Bronchial epithelial cell (primary cell): ENCODE measurements at regions not wholly inside any gene's neighbourhood (a gene's known extent, or its start where the extent isn't known, plus 50 kb on each side); places are given as distances from the start of the nearest gene placed in this dataset.

Source experiments
- DNase-seq: peaks from one replicate; pipeline ENCODE4 v3.0.0-alpha.2; 2010; ENCODE audit warnings: low read depth
- FAIRE-seq: peaks from 2 replicates; lab custom pipeline; 2011; peaks lifted over from hg19 to GRCh38; lab: Jason Lieb, UNC
- H3K27me3 ChIP-seq: 2 replicates; pipeline ENCODE4 v1.5.1; 2011; ENCODE audit warnings: low read length; ENCODE audit not compliant: control insufficient read depth, insufficient read depth
- H3K36me3 ChIP-seq: 2 replicates; pipeline ENCODE4 v1.5.1; 2011; ENCODE audit warnings: low read length; ENCODE audit not compliant: control insufficient read depth, insufficient read depth
- H3K4me3 ChIP-seq: 2 replicates; pipeline ENCODE4 v1.5.1; 2011; ENCODE audit warnings: mild to moderate bottlenecking, low read depth, low read length, control low read depth
- TF ChIP-seq, protein P1 (sequence below): IDR thresholded peaks from 2 replicates; pipeline ENCODE4 v1.5.1; 2011; ENCODE audit warnings: mild to moderate bottlenecking, moderate library complexity, low read length, control low read depth, inconsistent platforms; ENCODE audit not compliant: insufficient read depth, severe bottlenecking

DNA sequence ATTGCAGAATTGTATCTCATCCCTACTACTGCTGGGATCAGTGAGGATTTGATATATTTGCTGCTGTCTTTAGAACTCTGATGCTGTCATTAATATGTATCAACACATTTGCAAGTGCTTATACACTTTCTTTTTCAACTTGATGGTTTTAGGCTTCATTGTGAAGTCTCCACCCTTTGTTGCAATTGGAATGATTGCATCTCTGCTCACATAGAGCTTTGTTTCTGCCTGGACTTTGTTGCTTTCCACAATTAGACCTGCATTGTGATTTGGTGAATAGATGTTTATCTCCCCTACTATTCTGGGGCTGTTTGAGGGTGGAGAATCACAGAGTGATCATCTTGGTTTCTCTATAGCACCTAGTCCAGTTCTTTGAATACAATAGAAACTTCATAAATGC lies 666.7 kb downstream of the EPM2A start:
- DNase-seq (no peak), FAIRE-seq (no peak)

DNA sequence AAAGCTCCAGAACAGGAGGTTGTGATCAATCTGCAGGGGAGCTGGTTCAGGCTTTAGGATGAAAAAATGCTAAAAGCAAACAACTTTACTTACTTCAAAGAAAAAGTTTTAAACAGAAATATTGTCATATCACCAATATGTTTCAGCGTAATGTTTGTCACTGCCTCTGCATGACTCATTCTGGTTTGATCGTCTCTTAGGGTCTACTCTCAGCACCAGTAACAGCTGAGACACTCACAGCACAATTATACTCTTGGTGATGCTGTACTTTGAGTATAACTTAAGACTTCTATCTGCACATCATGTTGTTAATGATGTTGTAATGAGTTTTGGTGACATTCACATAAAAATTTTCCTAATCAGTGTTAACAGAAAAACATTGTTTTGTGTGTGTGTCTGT lies 665.4 kb downstream of the EPM2A start:
- TF ChIP-seq, protein P1, sequence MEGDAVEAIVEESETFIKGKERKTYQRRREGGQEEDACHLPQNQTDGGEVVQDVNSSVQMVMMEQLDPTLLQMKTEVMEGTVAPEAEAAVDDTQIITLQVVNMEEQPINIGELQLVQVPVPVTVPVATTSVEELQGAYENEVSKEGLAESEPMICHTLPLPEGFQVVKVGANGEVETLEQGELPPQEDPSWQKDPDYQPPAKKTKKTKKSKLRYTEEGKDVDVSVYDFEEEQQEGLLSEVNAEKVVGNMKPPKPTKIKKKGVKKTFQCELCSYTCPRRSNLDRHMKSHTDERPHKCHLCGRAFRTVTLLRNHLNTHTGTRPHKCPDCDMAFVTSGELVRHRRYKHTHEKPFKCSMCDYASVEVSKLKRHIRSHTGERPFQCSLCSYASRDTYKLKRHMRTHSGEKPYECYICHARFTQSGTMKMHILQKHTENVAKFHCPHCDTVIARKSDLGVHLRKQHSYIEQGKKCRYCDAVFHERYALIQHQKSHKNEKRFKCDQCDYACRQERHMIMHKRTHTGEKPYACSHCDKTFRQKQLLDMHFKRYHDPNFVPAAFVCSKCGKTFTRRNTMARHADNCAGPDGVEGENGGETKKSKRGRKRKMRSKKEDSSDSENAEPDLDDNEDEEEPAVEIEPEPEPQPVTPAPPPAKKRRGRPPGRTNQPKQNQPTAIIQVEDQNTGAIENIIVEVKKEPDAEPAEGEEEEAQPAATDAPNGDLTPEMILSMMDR: no peak
- FAIRE-seq: no peak
- H3K4me3 ChIP-seq: no peak overlapping the region

More for the DNA sequence above, 666.7 kb downstream of the EPM2A start:
- no peaks in the 10 kb centered on the region for H3K27me3 ChIP-seq
- TF ChIP-seq, protein P1: no peak
- no peaks in the 10 kb centered on the region for H3K36me3 ChIP-seq
- H3K4me3 ChIP-seq: no peak overlapping the region

DNA sequence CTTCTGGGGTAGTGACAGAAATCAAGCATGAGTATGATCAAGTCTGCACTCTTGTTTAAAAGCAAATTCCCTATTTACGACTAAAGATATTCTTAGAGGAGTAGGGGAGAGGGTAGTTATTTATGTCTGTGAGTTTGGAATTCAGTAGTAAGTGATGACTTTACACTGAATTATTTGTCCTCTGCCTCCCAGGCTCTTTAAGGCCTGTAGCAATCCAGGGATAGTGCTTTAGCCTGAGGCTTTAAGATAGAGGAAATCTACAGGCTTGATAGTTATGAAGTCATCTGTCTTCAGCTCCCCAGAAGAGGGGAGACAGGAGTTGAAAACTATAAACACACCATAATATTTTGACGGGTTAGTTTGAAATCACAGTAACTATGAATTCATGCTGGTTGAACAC lies 664.5 kb downstream of the EPM2A start:
- no peak overlapping the region for H3K4me3 ChIP-seq
- FAIRE-seq (no peak), DNase-seq (no peak)
- H3K36me3 ChIP-seq: no peaks in the 10 kb centered on the region
- TF ChIP-seq, protein P1: no peak
- H3K27me3 ChIP-seq: no peaks in the 10 kb centered on the region

More for the DNA sequence above, 665.4 kb downstream of the EPM2A start:
- Histone ChIP-seq H3K36me3 (no peaks in the 10 kb centered on the region), H3K27me3 (no peaks in the 10 kb centered on the region)
- DNase-seq: no peak

- DNase-seq (peak; percentile 69), FAIRE-seq (no peak)
- Histone ChIP-seq H3K36me3 (no peaks in the 10 kb centered on the region), H3K27me3 (no peaks in the 10 kb centered on the region), H3K4me3 (no peak overlapping the region)
- TF ChIP-seq, protein P1: no peak
Observed at GRCh38 chr6:145071836-145072235, 663.5 kb downstream of the EPM2A start.

- TF ChIP-seq, protein P1: no peak
- FAIRE-seq (no peak), DNase-seq (no peak)
- Histone ChIP-seq H3K4me3 (no peak overlapping the region), H3K36me3 (no peaks in the 10 kb centered on the region), H3K27me3 (no peaks in the 10 kb centered on the region)
Observed at GRCh38 chr6:145073811-145074210, 661.5 kb downstream of the EPM2A start.

- TF ChIP-seq, protein P1: no peak
- Histone ChIP-seq H3K4me3 (no peak overlapping the region), H3K27me3 (no peaks in the 10 kb centered on the region), H3K36me3 (no peaks in the 10 kb centered on the region)
- no peak for DNase-seq
- no peak for FAIRE-seq
Observed at GRCh38 chr6:145074805-145075204, 660.5 kb downstream of the EPM2A start.
